NCI-H82 treated with DMSO at 0.1 percent for 48 hours (cell line): ENCODE measurements at regions not wholly inside any gene's neighbourhood (a gene's known extent, or its start where the extent isn't known, plus 50 kb on each side); places are given as distances from the start of the nearest gene placed in this dataset.

Experiments used
- DNase-seq: peaks from one replicate; lab custom pipeline; 2025; ENCODE audit not compliant: unreplicated experiment; lab: John Stamatoyannopoulos, UW

GRCh38 chr7:25391961-25392587 is 163.8 kb upstream of the NPVF start:
- DNase-seq = no peak

GRCh38 chr7:25392588-25393338 is 164.5 kb upstream of the NPVF start:
- DNase-seq = no peak

GRCh38 chr7:25395976-25396375 is 167.7 kb upstream of the NPVF start:
- DNase-seq = no peak

GRCh38 chr7:25396668-25397067 is 168.4 kb upstream of the NPVF start:
- DNase-seq = no peak

GRCh38 chr7:25398418-25398817 is 170.1 kb upstream of the NPVF start:
- DNase-seq = no peak

- DNase-seq = no peak
These were observed 170.9 kb upstream of the NPVF start for GRCh38 chr7:25399000-25399750.

GRCh38 chr7:25402532-25402931 is 174.2 kb upstream of the NPVF start:
- no peak for DNase-seq

GRCh38 chr7:25405736-25406135 is 177.4 kb upstream of the NPVF start:
- no peak for DNase-seq

- no peak for DNase-seq
These were observed 178.8 kb upstream of the NPVF start for GRCh38 chr7:25407053-25407452.

GRCh38 chr7:25408012-25408687 is 179.9 kb upstream of the NPVF start:
- DNase-seq = no peak

GRCh38 chr7:25408876-25409275 is 180.6 kb upstream of the NPVF start:
- no peak for DNase-seq

- no peak for DNase-seq
These were observed 181.8 kb upstream of the NPVF start for GRCh38 chr7:25409897-25410636.

GRCh38 chr7:25420771-25421170 is 192.5 kb upstream of the NPVF start:
- DNase-seq = no peak

GRCh38 chr7:25424113-25424512 is 195.8 kb upstream of the NPVF start:
- no peak for DNase-seq

- no peak for DNase-seq
These were observed 196.6 kb upstream of the NPVF start for GRCh38 chr7:25424855-25425254.

GRCh38 chr7:25427721-25428120 is 199.4 kb upstream of the NPVF start:
- DNase-seq = no peak

GRCh38 chr7:25429731-25430130 is 201.4 kb upstream of the NPVF start:
- DNase-seq = no peak

GRCh38 chr7:25430200-25430931 is 202.1 kb upstream of the NPVF start:
- DNase-seq = no peak

- DNase-seq = no peak
These were observed 203.7 kb upstream of the NPVF start for GRCh38 chr7:25431956-25432450.

GRCh38 chr7:25432807-25433206 is 204.5 kb upstream of the NPVF start:
- DNase-seq = no peak
